ENCODE measurements at regions not wholly inside any gene's neighbourhood (a gene's known extent, or its start where the extent isn't known, plus 50 kb on each side); places are given as distances from the start of the nearest gene placed in this dataset.

DNA sequence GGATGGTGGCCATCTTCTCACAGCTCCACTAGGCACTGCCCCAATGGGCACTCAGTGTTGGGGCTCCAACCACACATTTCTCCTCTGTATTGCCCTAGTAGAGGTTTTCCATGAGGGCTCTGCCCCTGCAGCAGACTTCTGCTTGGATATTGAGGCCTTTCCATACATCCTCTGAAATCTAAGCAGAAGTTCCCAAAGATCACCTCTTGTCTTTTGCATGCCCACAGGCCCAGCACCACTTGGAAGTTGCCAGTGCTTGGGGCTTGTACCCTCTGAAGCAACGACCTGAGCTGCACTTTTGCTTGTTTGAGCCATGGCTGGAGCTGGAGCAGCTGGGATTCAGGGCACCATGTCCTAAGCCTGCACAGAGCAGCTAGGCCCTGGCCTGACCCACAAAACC lies 189.1 kb upstream of the EYS start:
- H4K91ac ChIP-seq (replicated peaks; ENCODE audit: insufficient read length, low read length): no peak overlapping the region
- no peak overlapping the region for H2BK20ac ChIP-seq (ENCODE audit: low read length)
- DNase-seq (ENCODE audit: low read depth in 1 of 2, low spot score in 2 of 2) (no peak), FAIRE-seq (no peak)
- WGBS, 2 experiments (ENCODE audit: extremely low coverage in 1 of 2, insufficient coverage in 1 of 2, insufficient read length in 1 of 2, insufficient replicate concordance in 2 of 2, low coverage in 1 of 2, low lambda C conversion rate in 2 of 2, missing lambda C conversion rate in 1 of 2): 60% methylated on average over 1 of the region's 1 CpG; no CpG with 5 or more reads in 1 of the 2 experiments
- no peak overlapping the region for H3K18ac ChIP-seq (ENCODE audit: extremely low read depth, low read length)
- no peak overlapping the region for H3K4me2 ChIP-seq (ENCODE audit: insufficient read depth in 1 of 2, low read depth in 2 of 2, low read length in 2 of 2)
- H3K27me3 ChIP-seq (replicated peaks in 1 of 4; ENCODE audit: control insufficient read depth in 3 of 4, extremely low read depth in 1 of 4, insufficient read depth in 3 of 4, low read length in 3 of 4): no peaks in the 10 kb centered on the region
- no peak overlapping the region for H3K14ac ChIP-seq (ENCODE audit: insufficient read length)
- H2AK5ac ChIP-seq (ENCODE audit: low read depth, low read length): no peak overlapping the region
- H3K56ac ChIP-seq (replicated peaks; ENCODE audit: insufficient read length, low read depth, low read length): no peak overlapping the region
- no peak overlapping the region for H3K4ac ChIP-seq (replicated peaks; ENCODE audit: insufficient read length, low read depth, low read length)
- TF ChIP-seq TEAD4 (IDR thresholded peaks at IDR 0.05; ENCODE audit: low read depth, low read length): no peak
- no peak for TF ChIP-seq JUN (IDR thresholded peaks at IDR 0.05; ENCODE audit: low read depth, low read length)
- TF ChIP-seq HDAC6 (IDR thresholded peaks at IDR 0.05; ENCODE audit: low read depth, low read length): no peak
- no peak overlapping the region for H2BK12ac ChIP-seq (ENCODE audit: low read depth, low read length)
- H2AFZ ChIP-seq (ENCODE audit: low read length): no peak overlapping the region
- H4K8ac ChIP-seq (ENCODE audit: extremely low read depth, insufficient read depth, low read length): no peak overlapping the region
- ChIA-PET CTCF (ENCODE audit: partially characterized antibody) (interaction anchor here (0.6 kb wide), 1 partner anchor 72 kb away, joined by 3 read pairs; no protein-coding TSS in a partner anchor), POLR2A (ENCODE audit: partially characterized antibody) (no interaction called here)
- H4K20me1 ChIP-seq (replicated peaks in 1 of 2; ENCODE audit: control insufficient read depth in 1 of 2, insufficient read depth in 2 of 2, low read length in 2 of 2): no peaks in the 10 kb centered on the region
- H3K27ac ChIP-seq (ENCODE audit: low read depth, low read length): no peak overlapping the region
- H3K36me3 ChIP-seq (ENCODE audit: control insufficient read depth in 2 of 4, insufficient read depth in 4 of 4, low read length in 3 of 4): no peaks in the 10 kb centered on the region; a peak in 1 of 8 replicates
- no peak overlapping the region for H3K4me3 ChIP-seq (ENCODE audit: extremely low read depth in 1 of 4, insufficient read depth in 2 of 4, low read depth in 3 of 4, low read length in 4 of 4)
- no peak overlapping the region for H2BK120ac ChIP-seq (replicated peaks; ENCODE audit: low read depth, low read length)
- no peak overlapping the region for H4K5ac ChIP-seq (ENCODE audit: insufficient read length, low read depth, low read length)
- no peaks in the 10 kb centered on the region for H3K79me2 ChIP-seq (ENCODE audit: control insufficient read depth in 1 of 2, insufficient read depth in 2 of 2, low read length in 2 of 2)
- peaks cover 6 to 9% of the 10 kb centered on the region in 2 experiments; a peak in 2 of 4 replicates for H3K9me3 ChIP-seq (ENCODE audit: insufficient read depth in 2 of 2, low read depth in 1 of 2, low read length in 1 of 2)
- H2BK5ac ChIP-seq (ENCODE audit: low read depth, low read length): no peak overlapping the region
- no peaks in the 10 kb centered on the region for H3K4me1 ChIP-seq (replicated peaks in 1 of 4; ENCODE audit: control insufficient read depth in 3 of 4, insufficient read depth in 4 of 4, low read length in 3 of 4)
- no peaks in the 10 kb centered on the region for H3K79me1 ChIP-seq (ENCODE audit: low read depth, low read length)
- H3K23ac ChIP-seq (ENCODE audit: insufficient read length): no peak overlapping the region
- no peak overlapping the region for H3K9ac ChIP-seq (replicated peaks in 1 of 4; ENCODE audit: extremely low read depth in 1 of 4, low read depth in 3 of 4, low read length in 3 of 4)
- no peak overlapping the region for H2BK15ac ChIP-seq (ENCODE audit: low read length)
- no peaks in the 10 kb centered on the region for H3K23me2 ChIP-seq (ENCODE audit: low read depth, low read length)

All from H1 (cell line).